ENCODE measurements at regions not wholly inside any gene's neighbourhood (a gene's known extent, or its start where the extent isn't known, plus 50 kb on each side); places are given as distances from the start of the nearest gene placed in this dataset.
"Not testable (repeated sequence)": the region's sequence is repeated elsewhere in the genome, so short reads cannot be mapped to it uniquely, and the experiment has no call there.

DNA sequence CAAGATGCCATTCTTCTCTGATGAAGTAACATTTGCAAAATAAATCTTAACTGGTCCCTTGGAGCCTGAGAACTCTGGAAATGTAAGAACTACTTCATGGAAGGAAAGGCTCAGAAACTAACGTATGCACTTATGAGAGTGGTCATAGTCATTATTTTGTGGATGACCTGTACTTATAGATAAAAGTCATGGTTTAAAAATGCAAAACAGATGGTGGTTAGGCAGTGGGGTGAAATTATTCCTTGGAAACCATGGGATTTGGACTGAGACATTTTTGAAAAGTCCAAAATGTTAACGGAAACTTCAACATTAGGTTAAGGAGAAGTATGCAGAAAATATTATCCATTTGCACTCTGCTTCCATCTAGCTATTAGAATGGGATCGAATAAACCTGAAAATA, 223.0 kb downstream of the ICOS start:
- no peak for ATAC-seq (replicated peaks)
- Mint-ChIP-seq H3K4me1 (no peaks in the 10 kb centered on the region), H3K36me3 (ENCODE audit: low read depth) (no peaks in the 10 kb centered on the region), H3K27me3 (peaks cover 5% of the 10 kb centered on the region), H3K27ac (no peak overlapping the region), H3K9me3 (no peaks in the 10 kb centered on the region), H3K4me3 (no peak overlapping the region)

DNA sequence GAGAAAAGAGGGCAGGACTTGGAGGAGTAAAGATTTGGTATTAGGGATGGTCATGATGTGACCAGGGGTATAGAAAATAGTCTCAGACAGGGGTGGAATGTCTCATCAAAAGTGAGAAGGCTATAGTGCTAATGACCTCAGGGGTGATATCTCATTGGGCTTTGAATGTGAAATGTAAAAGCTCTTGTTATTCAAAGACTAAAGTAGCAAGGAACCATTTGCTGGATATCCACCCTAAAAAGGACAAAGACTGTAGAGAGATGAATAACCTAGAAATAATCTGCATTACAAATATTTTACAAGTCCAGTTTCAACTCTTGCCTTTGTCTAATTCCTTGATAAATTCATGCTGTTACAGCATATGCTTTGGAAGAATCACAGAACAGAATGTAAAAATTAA, 224.4 kb downstream of the ICOS start:
- H3K4me3 Mint-ChIP-seq: no peak overlapping the region
- H3K36me3 Mint-ChIP-seq (ENCODE audit: low read depth): no peaks in the 10 kb centered on the region
- peaks cover 6% of the 10 kb centered on the region for H3K27me3 Mint-ChIP-seq
- no peak overlapping the region for H3K27ac Mint-ChIP-seq
- no peaks in the 10 kb centered on the region for H3K9me3 Mint-ChIP-seq
- H3K4me1 Mint-ChIP-seq: no peaks in the 10 kb centered on the region
- no peak for ATAC-seq (replicated peaks)

DNA sequence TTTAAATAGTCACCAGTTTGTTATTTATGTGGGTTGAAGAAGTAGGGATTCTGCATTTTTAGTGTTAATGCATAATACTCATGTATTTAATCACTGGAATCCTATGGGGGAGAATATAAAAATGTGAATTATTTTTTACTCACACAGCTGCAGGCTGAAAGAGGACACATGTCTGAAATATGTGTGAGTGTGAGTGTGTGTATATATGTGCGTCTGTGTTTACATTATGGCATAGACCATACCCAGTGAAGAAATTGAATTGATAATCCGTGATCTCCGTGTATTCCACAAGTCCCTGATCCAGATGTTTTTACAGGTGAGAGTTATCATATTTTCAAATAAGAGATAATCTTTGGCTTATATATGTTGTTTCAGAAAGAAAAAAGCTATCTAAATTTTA, 225.3 kb downstream of the ICOS start:
- Mint-ChIP-seq H3K27ac (no peak overlapping the region), H3K4me3 (no peak overlapping the region), H3K36me3 (ENCODE audit: low read depth) (no peaks in the 10 kb centered on the region), H3K4me1 (no peaks in the 10 kb centered on the region), H3K9me3 (no peaks in the 10 kb centered on the region), H3K27me3 (peaks cover 9% of the 10 kb centered on the region)
- ATAC-seq (replicated peaks): no peak

- Mint-ChIP-seq H3K4me1 (no peaks in the 10 kb centered on the region), H3K4me3 (no peak overlapping the region)
Observed at GRCh38 chr2:204166961-204167360, 230.4 kb downstream of the ICOS start.

DNA sequence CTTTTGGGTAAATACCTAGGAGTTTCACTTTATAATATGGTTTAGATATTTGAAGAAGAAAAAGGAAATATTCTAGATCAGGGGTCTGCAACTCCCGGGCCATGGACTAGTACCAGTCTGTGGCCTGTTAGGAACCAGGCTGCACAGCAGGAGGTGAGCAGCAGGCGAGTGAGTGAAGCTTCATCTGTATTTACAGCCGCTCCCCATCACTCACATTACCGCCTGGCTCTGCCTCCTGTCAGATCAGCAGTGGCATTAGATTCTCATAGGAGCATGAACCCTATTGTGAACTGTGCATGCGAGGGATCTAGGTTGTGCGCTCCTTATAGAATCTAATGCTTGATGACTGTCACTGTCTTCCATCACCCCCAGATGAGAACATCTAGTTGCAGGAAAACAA, 231.1 kb downstream of the ICOS start:
- H3K27me3 Mint-ChIP-seq; H3K4me3 Mint-ChIP-seq; ATAC-seq (replicated peaks): not testable (repeated sequence)

More at GRCh38 chr2:204166961-204167360, 230.4 kb downstream of the ICOS start:
- Mint-ChIP-seq H3K27me3 (peaks cover 4% of the 10 kb centered on the region), H3K27ac (no peak overlapping the region), H3K9me3 (no peaks in the 10 kb centered on the region), H3K36me3 (ENCODE audit: low read depth) (no peaks in the 10 kb centered on the region)
- ATAC-seq (replicated peaks): no peak

GRCh38 chr2:204170411-204170810, 233.8 kb downstream of the ICOS start:
- no peak overlapping the region for H3K27ac Mint-ChIP-seq

More for the DNA sequence above, 231.1 kb downstream of the ICOS start:
- not testable (repeated sequence) for H3K36me3 Mint-ChIP-seq (ENCODE audit: low read depth); H3K9me3 Mint-ChIP-seq; H3K27ac Mint-ChIP-seq; H3K4me1 Mint-ChIP-seq

DNA sequence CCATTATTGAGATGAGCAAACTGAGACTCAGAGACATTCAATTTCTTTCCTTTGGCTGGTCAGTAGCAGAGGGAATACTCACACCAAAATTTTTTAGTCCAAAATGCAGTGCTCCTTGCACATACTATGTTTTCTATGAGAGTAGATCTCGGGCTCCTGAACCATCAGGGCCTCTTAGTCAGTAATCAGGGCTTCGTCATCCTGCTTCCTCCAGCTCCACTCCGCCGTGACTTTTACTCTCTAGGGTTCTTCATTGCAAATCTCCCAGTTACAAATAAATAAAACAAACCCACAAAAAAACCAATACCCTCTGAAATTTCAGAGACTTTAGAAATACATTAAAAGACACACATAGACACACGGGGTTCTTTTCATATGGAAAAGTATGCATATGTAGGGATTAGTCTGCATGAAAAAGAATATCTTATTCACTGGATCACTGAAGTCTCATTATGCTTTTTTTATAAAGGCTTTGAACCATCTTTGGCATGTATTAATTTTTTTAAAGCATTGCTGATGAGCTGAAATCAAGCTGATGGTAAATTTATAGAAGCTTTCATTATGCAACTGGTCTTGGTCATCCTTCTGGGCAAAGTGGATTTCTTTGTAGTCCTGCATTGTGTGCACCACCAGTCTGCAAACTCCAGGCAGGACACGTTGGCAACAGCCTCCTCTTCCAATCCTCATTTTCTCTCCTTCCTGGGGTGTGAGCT, 235.0 kb downstream of the ICOS start:
- H3K27ac Mint-ChIP-seq: no peak overlapping the region

More at GRCh38 chr2:204170411-204170810, 233.8 kb downstream of the ICOS start:
- ATAC-seq (replicated peaks): no peak
- Mint-ChIP-seq H3K4me3 (no peak overlapping the region), H3K4me1 (no peaks in the 10 kb centered on the region), H3K36me3 (ENCODE audit: low read depth) (no peaks in the 10 kb centered on the region), H3K27me3 (peaks cover 4% of the 10 kb centered on the region), H3K9me3 (no peaks in the 10 kb centered on the region)

DNA sequence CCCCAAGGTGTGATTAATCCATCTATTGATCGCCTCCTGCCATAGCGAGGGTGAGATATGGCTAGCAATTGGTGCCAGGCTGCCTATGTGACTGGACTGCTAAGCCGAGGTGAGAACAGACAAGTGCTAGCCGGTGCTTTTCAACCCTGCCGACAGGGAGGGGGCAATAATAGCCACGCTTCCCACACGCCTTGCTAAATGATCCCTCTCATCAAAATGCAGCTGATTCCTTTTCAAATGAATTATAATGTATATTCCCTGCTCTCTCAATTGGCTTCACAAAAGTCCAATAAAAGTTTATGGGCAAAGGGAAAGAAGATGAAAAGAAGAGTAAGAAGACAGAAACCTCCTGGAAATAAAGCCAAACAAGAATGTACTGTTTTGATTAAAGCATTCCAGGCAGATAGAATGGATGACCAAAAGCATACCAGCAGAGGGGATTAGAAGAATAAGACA, 235.6 kb downstream of the ICOS start:
- Mint-ChIP-seq H3K9me3 (no peaks in the 10 kb centered on the region), H3K36me3 (ENCODE audit: low read depth) (no peaks in the 10 kb centered on the region), H3K4me3 (no peak overlapping the region), H3K27me3 (no peaks in the 10 kb centered on the region), H3K27ac (no peak overlapping the region), H3K4me1 (no peaks in the 10 kb centered on the region)
- ATAC-seq (replicated peaks): no peak

More for the DNA sequence above, 235.0 kb downstream of the ICOS start:
- Mint-ChIP-seq H3K9me3 (no peaks in the 10 kb centered on the region), H3K27me3 (no peaks in the 10 kb centered on the region), H3K4me3 (no peak overlapping the region), H3K36me3 (ENCODE audit: low read depth) (no peaks in the 10 kb centered on the region), H3K4me1 (no peaks in the 10 kb centered on the region)
- ATAC-seq (replicated peaks): no peak

- no peaks in the 10 kb centered on the region for H3K4me1 Mint-ChIP-seq
Observed at GRCh38 chr2:204174034-204174433, 237.5 kb downstream of the ICOS start.

DNA sequence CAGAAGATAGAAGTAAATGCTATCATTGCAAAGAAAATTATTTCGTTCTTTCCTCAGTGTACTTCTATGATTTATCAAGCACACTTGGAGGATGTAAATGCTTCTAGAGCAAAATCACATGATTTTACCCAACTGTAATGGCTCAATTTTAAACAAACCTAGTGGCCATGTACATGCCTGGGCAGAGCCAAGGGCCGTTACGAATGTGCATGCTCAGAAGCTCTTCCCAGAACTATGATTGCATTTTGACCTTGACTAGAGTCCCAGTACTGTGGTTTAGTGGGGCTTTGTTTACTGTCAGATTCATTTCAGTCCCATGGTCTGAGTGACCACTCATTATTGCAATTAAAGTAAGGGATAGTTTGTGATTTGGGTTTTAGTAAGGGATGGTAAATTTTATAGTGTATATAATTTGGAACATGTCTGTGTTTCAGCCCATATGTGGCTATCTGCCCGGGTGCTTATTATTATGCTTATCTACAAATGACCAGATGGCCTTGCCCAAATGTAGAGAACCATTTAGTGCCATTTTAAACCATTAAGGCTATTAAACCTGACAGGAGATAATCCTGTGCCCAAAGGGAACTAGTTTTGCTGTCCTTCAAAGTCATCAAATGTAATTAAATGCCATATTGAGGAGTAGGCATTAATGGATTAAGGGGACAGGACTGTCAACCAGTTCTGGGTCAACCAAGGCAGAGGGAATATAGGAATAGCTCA, 239.1 kb downstream of the ICOS start:
- H3K9me3 Mint-ChIP-seq: no peaks in the 10 kb centered on the region
- peaks cover 4% of the 10 kb centered on the region for H3K27me3 Mint-ChIP-seq
- no peaks in the 10 kb centered on the region for H3K36me3 Mint-ChIP-seq (ENCODE audit: low read depth)
- H3K4me3 Mint-ChIP-seq: no peak overlapping the region
- no peak overlapping the region for H3K27ac Mint-ChIP-seq
- H3K4me1 Mint-ChIP-seq: no peaks in the 10 kb centered on the region
- no peak for ATAC-seq (replicated peaks)

More at GRCh38 chr2:204174034-204174433, 237.5 kb downstream of the ICOS start:
- no peaks in the 10 kb centered on the region for H3K9me3 Mint-ChIP-seq
- H3K36me3 Mint-ChIP-seq (ENCODE audit: low read depth): no peaks in the 10 kb centered on the region
- no peak overlapping the region for H3K4me3 Mint-ChIP-seq
- no peak overlapping the region for H3K27ac Mint-ChIP-seq
- H3K27me3 Mint-ChIP-seq: peaks cover 4% of the 10 kb centered on the region
- ATAC-seq (replicated peaks): no peak

- H3K4me3 Mint-ChIP-seq: no peak overlapping the region
- H3K9me3 Mint-ChIP-seq: no peaks in the 10 kb centered on the region
- H3K36me3 Mint-ChIP-seq (ENCODE audit: low read depth): no peaks in the 10 kb centered on the region
- no peak for ATAC-seq (replicated peaks)
- H3K27ac Mint-ChIP-seq: no peak overlapping the region
- H3K27me3 Mint-ChIP-seq: peaks cover 4% of the 10 kb centered on the region
- H3K4me1 Mint-ChIP-seq: no peaks in the 10 kb centered on the region
Observed at GRCh38 chr2:204176306-204176705, 239.7 kb downstream of the ICOS start.

- no peaks in the 10 kb centered on the region for H3K36me3 Mint-ChIP-seq (ENCODE audit: low read depth)
- H3K4me1 Mint-ChIP-seq: no peaks in the 10 kb centered on the region
- no peaks in the 10 kb centered on the region for H3K9me3 Mint-ChIP-seq
- peaks cover 4% of the 10 kb centered on the region for H3K27me3 Mint-ChIP-seq
- no peak overlapping the region for H3K27ac Mint-ChIP-seq
- ATAC-seq (replicated peaks): peak; percentile 47
- no peak overlapping the region for H3K4me3 Mint-ChIP-seq
Observed at GRCh38 chr2:204177251-204177976, 240.9 kb downstream of the ICOS start.

DNA sequence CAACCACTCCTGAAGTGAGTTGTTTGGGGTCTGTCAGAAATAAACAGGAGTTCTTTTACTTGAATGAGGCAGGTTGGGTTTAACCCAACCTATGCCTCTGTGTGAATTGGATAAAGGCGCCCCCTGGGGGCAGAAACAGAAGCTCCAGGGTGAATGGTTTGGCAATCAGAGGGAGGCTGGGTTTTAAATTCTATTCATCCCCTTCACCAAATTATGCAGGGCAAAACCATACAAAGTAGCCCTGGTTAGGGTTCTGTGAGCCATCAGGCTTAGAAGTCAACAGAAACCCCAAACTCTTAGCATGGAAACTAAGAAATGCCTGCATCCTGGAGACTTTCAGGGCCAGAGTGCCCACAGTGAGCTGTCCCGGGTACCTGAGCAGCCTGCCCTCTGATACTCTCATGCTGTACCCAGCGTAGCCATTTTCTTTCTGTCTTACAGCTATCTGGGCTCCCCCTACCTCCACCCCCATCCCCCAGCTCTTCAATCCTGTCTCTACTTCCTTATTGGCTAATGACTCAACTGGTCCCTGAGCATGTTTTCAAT, 241.5 kb downstream of the ICOS start:
- Mint-ChIP-seq H3K36me3 (ENCODE audit: low read depth) (no peaks in the 10 kb centered on the region), H3K4me3 (no peak overlapping the region), H3K27ac (no peak overlapping the region), H3K9me3 (no peaks in the 10 kb centered on the region), H3K4me1 (no peaks in the 10 kb centered on the region), H3K27me3 (peaks cover 4% of the 10 kb centered on the region)
- peak; percentile 90 for ATAC-seq (replicated peaks)

DNA sequence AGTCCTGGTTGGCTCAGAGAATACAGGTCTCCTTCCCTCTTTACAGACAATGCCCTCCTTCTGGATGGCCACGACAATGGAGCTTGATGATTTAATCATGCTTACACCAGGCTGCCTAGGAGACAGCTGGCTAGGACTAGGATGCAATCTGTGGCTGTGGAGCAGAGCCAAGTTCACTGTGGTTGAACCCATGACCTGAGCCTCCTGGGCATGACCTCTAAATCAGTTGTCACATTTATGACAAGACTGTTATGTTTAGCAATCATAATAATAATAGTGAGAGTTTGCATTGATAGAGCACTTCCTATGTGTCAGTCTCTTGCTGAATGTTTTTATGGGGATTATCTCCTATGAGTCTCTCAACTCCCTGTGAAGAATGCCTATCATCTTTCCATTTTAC, 244.1 kb downstream of the ICOS start:
- ATAC-seq (replicated peaks): no peak
- no peak overlapping the region for H3K4me3 Mint-ChIP-seq
- H3K27me3 Mint-ChIP-seq: peaks cover 4% of the 10 kb centered on the region
- no peak overlapping the region for H3K27ac Mint-ChIP-seq
- no peaks in the 10 kb centered on the region for H3K4me1 Mint-ChIP-seq
- no peaks in the 10 kb centered on the region for H3K9me3 Mint-ChIP-seq
- no peaks in the 10 kb centered on the region for H3K36me3 Mint-ChIP-seq (ENCODE audit: low read depth)

All from activated T-helper 17 cell treated with anti-CD3 and anti-CD28 coated beads, Interleukin-2, amount 50 U/mL, for 72 hours (primary cell).